ENCODE measurements at regions not wholly inside any gene's neighbourhood (a gene's known extent, or its start where the extent isn't known, plus 50 kb on each side); places are given as distances from the start of the nearest gene placed in this dataset.

DNA sequence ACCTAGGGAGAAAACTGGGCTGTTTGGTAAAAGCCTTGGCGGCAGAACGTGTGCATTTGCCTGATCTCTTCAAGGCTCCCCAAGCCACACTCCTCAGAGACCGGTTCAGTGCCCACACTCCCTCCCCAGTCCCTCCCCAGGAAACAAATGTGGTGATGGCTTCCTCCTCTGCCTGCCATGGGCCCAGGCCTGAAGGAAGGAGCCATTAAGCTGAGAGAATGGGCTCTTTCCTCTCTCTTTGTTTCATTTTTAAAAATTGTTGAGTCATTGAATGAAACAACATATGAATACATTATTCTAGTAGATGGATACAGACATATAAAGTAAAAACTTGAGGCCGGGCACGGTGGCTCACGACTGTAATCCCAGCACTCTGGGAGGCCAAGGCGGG is 50.6 kb upstream of the YWHAQ start:
- TF ChIP-seq, protein P1, sequence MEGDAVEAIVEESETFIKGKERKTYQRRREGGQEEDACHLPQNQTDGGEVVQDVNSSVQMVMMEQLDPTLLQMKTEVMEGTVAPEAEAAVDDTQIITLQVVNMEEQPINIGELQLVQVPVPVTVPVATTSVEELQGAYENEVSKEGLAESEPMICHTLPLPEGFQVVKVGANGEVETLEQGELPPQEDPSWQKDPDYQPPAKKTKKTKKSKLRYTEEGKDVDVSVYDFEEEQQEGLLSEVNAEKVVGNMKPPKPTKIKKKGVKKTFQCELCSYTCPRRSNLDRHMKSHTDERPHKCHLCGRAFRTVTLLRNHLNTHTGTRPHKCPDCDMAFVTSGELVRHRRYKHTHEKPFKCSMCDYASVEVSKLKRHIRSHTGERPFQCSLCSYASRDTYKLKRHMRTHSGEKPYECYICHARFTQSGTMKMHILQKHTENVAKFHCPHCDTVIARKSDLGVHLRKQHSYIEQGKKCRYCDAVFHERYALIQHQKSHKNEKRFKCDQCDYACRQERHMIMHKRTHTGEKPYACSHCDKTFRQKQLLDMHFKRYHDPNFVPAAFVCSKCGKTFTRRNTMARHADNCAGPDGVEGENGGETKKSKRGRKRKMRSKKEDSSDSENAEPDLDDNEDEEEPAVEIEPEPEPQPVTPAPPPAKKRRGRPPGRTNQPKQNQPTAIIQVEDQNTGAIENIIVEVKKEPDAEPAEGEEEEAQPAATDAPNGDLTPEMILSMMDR (IDR thresholded peaks at IDR 0.05): no peak

- TF ChIP-seq, protein P1 (IDR thresholded peaks at IDR 0.05): no peak
Observed at GRCh38 chr2:9685637-9686036, 54.8 kb upstream of the YWHAQ start.

DNA sequence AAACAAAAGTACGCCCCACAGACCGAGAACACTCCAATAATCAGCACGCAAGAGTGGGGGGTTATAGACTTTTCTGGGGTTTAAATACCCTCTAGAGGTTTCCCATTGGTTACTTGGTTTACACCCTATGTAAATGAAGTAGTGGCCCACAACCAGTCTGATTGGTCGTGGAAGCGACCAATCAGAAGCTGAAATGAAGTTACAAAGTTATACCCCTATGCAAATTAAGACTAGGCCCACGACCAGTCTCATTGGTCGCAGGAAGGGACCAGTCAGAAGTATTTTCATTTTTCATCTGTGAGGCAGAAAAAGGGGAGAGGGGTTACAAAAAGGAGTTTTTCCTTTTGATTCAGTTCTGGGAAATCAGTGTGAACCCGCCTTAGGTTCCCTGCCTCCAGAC is 55.3 kb upstream of the YWHAQ start:
- TF ChIP-seq, protein P1 (IDR thresholded peaks at IDR 0.05): no peak

- TF ChIP-seq, protein P1 (IDR thresholded peaks at IDR 0.05): no peak
Observed at GRCh38 chr2:9690252-9690651, 59.5 kb upstream of the YWHAQ start.

- TF ChIP-seq, protein P1 (IDR thresholded peaks at IDR 0.05): no peak
Observed at GRCh38 chr2:9690716-9691498, 60.1 kb upstream of the YWHAQ start.

- TF ChIP-seq, protein P1 (IDR thresholded peaks at IDR 0.05): no peak
Observed at GRCh38 chr2:9692456-9693195, 61.8 kb upstream of the YWHAQ start.

- TF ChIP-seq, protein P1 (IDR thresholded peaks at IDR 0.05): no peak
Observed at GRCh38 chr2:9693196-9693491, 62.3 kb upstream of the YWHAQ start.

Data from LNCAP (cell line).